ENCODE measurements at regions not wholly inside any gene's neighbourhood (a gene's known extent, or its start where the extent isn't known, plus 50 kb on each side); places are given as distances from the start of the nearest gene placed in this dataset.

GRCh38 chr7:26534649-26535482, 243.2 kb downstream of the SNX10 start:
- no peaks in the 10 kb centered on the region for H3K36me3 ChIP-seq (replicated peaks)
- H3K4me3 ChIP-seq (ENCODE audit: low read depth, low read length): no peak overlapping the region
- no peak for TF ChIP-seq CTCF (IDR thresholded peaks at IDR 0.05; ENCODE audit: low read depth, low read length, missing control alignments)
- H3K27ac ChIP-seq: no peak overlapping the region
- DNase-seq: no peak
- no peaks in the 10 kb centered on the region for H3K27me3 ChIP-seq (replicated peaks)
- in situ Hi-C loops (cut with HindIII; ENCODE audit: low pct_ligation_motif_present, low sequenced_read_pairs): no loop called here

GRCh38 chr7:26535483-26536007, 243.9 kb downstream of the SNX10 start:
- TF ChIP-seq CTCF (IDR thresholded peaks at IDR 0.05; ENCODE audit: low read depth, low read length, missing control alignments): no peak
- in situ Hi-C loops (cut with HindIII; ENCODE audit: low pct_ligation_motif_present, low sequenced_read_pairs): no loop called here
- Histone ChIP-seq H3K27me3 (replicated peaks) (no peaks in the 10 kb centered on the region), H3K4me3 (ENCODE audit: low read depth, low read length) (no peak overlapping the region), H3K27ac (no peak overlapping the region), H3K36me3 (replicated peaks) (no peaks in the 10 kb centered on the region)
- no peak for DNase-seq

GRCh38 chr7:26538216-26538615, 246.6 kb downstream of the SNX10 start:
- Histone ChIP-seq H3K4me3 (ENCODE audit: low read depth, low read length) (no peak overlapping the region), H3K27me3 (replicated peaks) (no peaks in the 10 kb centered on the region), H3K27ac (no peak overlapping the region), H3K36me3 (replicated peaks) (no peaks in the 10 kb centered on the region)
- in situ Hi-C loops (cut with HindIII; ENCODE audit: low pct_ligation_motif_present, low sequenced_read_pairs): no loop called here
- no peak for TF ChIP-seq CTCF (IDR thresholded peaks at IDR 0.05; ENCODE audit: low read depth, low read length, missing control alignments)
- no peak for DNase-seq

- no peak for TF ChIP-seq CTCF (IDR thresholded peaks at IDR 0.05; ENCODE audit: low read depth, low read length, missing control alignments)
- DNase-seq: no peak
- H3K27ac ChIP-seq: no peak overlapping the region
- H3K4me3 ChIP-seq (ENCODE audit: low read depth, low read length): no peak overlapping the region
- in situ Hi-C loops (cut with HindIII; ENCODE audit: low pct_ligation_motif_present, low sequenced_read_pairs): no loop called here
- no peaks in the 10 kb centered on the region for H3K36me3 ChIP-seq (replicated peaks)
- no peaks in the 10 kb centered on the region for H3K27me3 ChIP-seq (replicated peaks)
Measured at GRCh38 chr7:26538689-26539088, 247.0 kb downstream of the SNX10 start.

- in situ Hi-C loops (cut with HindIII; ENCODE audit: low pct_ligation_motif_present, low sequenced_read_pairs): no loop called here
- Histone ChIP-seq H3K36me3 (replicated peaks) (no peaks in the 10 kb centered on the region), H3K4me3 (ENCODE audit: low read depth, low read length) (no peak overlapping the region), H3K27ac (no peak overlapping the region), H3K27me3 (replicated peaks) (no peaks in the 10 kb centered on the region)
- TF ChIP-seq CTCF (IDR thresholded peaks at IDR 0.05; ENCODE audit: low read depth, low read length, missing control alignments): no peak
- no peak for DNase-seq
Measured at GRCh38 chr7:26543340-26543739, 251.7 kb downstream of the SNX10 start.
